ENCODE measurements at regions not wholly inside any gene's neighbourhood (a gene's known extent, or its start where the extent isn't known, plus 50 kb on each side); places are given as distances from the start of the nearest gene placed in this dataset.

- DNase-seq = no peak
These were observed 153.6 kb downstream of the SNX18 start for GRCh38 chr5:54671111-54671531.

GRCh38 chr5:54670281-54670680, 152.7 kb downstream of the SNX18 start:
- no peak for DNase-seq

GRCh38 chr5:54669845-54670244, 152.3 kb downstream of the SNX18 start:
- DNase-seq = no peak

GRCh38 chr5:54669285-54669684, 151.7 kb downstream of the SNX18 start:
- DNase-seq = no peak

GRCh38 chr5:54668096-54668495, 150.5 kb downstream of the SNX18 start:
- DNase-seq = no peak

GRCh38 chr5:54667136-54667535, 149.6 kb downstream of the SNX18 start:
- DNase-seq = no peak

- DNase-seq = no peak
These were observed 146.3 kb downstream of the SNX18 start for GRCh38 chr5:54663866-54664265.

- DNase-seq = no peak
These were observed 143.6 kb downstream of the SNX18 start for GRCh38 chr5:54661111-54661510.

- no peak for DNase-seq
These were observed 142.2 kb downstream of the SNX18 start for GRCh38 chr5:54659700-54660131.

GRCh38 chr5:54658010-54658409, 140.5 kb downstream of the SNX18 start:
- DNase-seq = no peak

GRCh38 chr5:54656261-54656728, 138.7 kb downstream of the SNX18 start:
- DNase-seq = no peak

GRCh38 chr5:54655761-54656160, 138.2 kb downstream of the SNX18 start:
- no peak for DNase-seq

GRCh38 chr5:54655266-54655665, 137.7 kb downstream of the SNX18 start:
- DNase-seq = no peak

- no peak for DNase-seq
These were observed 136.5 kb downstream of the SNX18 start for GRCh38 chr5:54653956-54654614.

GRCh38 chr5:54651482-54652076, 134.0 kb downstream of the SNX18 start:
- DNase-seq = no peak

GRCh38 chr5:54649041-54649504, 131.5 kb downstream of the SNX18 start:
- DNase-seq = no peak

- no peak for DNase-seq
These were observed 129.0 kb downstream of the SNX18 start for GRCh38 chr5:54646356-54647101.

- no peak for DNase-seq
These were observed 128.4 kb downstream of the SNX18 start for GRCh38 chr5:54645882-54646355.

- no peak for DNase-seq
These were observed 126.7 kb downstream of the SNX18 start for GRCh38 chr5:54644226-54644625.

- DNase-seq = no peak
These were observed 126.1 kb downstream of the SNX18 start for GRCh38 chr5:54643685-54644106.

- no peak for DNase-seq
These were observed 122.1 kb downstream of the SNX18 start for GRCh38 chr5:54639621-54640020.

- DNase-seq = no peak
These were observed 120.5 kb downstream of the SNX18 start for GRCh38 chr5:54638106-54638505.

- DNase-seq = no peak
These were observed 120.1 kb downstream of the SNX18 start for GRCh38 chr5:54637654-54638053.

- DNase-seq = no peak
These were observed 116.5 kb downstream of the SNX18 start for GRCh38 chr5:54634089-54634488.

All from 8988T (cell line).